ENCODE measurements at regions not wholly inside any gene's neighbourhood (a gene's known extent, or its start where the extent isn't known, plus 50 kb on each side); places are given as distances from the start of the nearest gene placed in this dataset.

GRCh38 chr10:71137701-71138100, 74.7 kb upstream of the UNC5B start:
- no peak overlapping the region for H3K4me3 ChIP-seq (ENCODE audit: low read depth, low read length)
- TF ChIP-seq, protein P1, sequence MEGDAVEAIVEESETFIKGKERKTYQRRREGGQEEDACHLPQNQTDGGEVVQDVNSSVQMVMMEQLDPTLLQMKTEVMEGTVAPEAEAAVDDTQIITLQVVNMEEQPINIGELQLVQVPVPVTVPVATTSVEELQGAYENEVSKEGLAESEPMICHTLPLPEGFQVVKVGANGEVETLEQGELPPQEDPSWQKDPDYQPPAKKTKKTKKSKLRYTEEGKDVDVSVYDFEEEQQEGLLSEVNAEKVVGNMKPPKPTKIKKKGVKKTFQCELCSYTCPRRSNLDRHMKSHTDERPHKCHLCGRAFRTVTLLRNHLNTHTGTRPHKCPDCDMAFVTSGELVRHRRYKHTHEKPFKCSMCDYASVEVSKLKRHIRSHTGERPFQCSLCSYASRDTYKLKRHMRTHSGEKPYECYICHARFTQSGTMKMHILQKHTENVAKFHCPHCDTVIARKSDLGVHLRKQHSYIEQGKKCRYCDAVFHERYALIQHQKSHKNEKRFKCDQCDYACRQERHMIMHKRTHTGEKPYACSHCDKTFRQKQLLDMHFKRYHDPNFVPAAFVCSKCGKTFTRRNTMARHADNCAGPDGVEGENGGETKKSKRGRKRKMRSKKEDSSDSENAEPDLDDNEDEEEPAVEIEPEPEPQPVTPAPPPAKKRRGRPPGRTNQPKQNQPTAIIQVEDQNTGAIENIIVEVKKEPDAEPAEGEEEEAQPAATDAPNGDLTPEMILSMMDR (conservative IDR thresholded peaks at IDR 0.05; ENCODE audit: low read depth, low read length) = no peak
- no peak for DNase-seq (ENCODE audit: low read depth)

DNA sequence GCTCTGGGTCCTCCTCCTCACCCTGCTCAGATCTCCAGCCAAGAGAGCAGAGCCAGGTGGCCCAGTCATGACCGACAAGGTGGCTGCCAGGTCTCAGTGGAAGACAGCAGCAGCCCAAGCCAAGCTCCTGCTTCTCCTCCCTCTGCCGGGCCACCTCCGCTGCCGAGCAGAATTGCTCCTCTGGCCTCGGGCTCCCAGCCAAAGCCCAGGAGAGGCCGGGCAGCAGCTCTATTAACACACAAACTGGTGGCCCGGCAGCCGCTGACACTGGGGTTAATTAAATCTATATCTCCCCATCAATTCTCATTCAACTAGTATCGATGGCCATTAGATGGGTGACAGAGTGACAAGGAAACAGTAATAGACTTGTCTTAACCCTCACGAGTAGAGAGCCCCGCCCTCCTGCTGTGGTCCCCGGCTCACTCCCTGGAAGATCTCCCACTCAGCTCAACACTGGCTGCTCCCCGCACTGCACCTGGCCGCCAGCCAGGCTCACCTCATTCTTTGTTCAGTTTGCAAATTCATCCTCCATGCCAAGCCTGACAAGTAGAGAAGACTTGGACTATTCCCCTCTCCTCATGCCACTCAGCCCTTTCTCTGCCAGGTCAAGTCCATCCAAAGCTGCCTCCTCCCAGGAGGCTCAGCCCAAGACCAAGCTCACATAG, 74.1 kb upstream of the UNC5B start:
- no peak overlapping the region for H3K4me3 ChIP-seq (ENCODE audit: low read depth, low read length)
- TF ChIP-seq, protein P1 (conservative IDR thresholded peaks at IDR 0.05; ENCODE audit: low read depth, low read length) = no peak
- no peak for DNase-seq (ENCODE audit: low read depth)

DNA sequence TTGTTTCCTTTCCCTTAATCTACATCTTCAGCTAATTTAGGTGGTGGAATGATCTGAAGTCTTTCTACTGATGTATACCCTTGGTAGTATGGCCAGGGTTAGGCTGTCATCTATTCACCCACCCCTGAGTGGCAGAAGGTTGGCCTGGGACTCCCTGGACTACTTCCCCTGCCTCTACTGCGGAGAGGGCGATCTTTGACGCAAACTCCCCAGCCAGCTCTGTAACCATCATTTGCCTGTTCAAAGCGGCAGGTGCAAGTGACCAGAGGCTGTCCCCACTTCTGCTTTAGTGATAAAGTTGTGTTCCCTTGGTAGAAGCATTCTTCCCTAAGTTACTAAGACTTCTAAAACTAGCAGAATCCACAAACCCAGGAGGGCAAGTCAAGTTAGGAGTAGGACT, 70.8 kb upstream of the UNC5B start:
- TF ChIP-seq, protein P1 (conservative IDR thresholded peaks at IDR 0.05; ENCODE audit: low read depth, low read length) = no peak
- DNase-seq (ENCODE audit: low read depth) = no peak
- no peak overlapping the region for H3K4me3 ChIP-seq (ENCODE audit: low read depth, low read length)

- TF ChIP-seq, protein P1 (conservative IDR thresholded peaks at IDR 0.05; ENCODE audit: low read depth, low read length) = no peak
- no peak for DNase-seq (ENCODE audit: low read depth)
Measured at GRCh38 chr10:71143170-71143569, 69.2 kb upstream of the UNC5B start.

DNA sequence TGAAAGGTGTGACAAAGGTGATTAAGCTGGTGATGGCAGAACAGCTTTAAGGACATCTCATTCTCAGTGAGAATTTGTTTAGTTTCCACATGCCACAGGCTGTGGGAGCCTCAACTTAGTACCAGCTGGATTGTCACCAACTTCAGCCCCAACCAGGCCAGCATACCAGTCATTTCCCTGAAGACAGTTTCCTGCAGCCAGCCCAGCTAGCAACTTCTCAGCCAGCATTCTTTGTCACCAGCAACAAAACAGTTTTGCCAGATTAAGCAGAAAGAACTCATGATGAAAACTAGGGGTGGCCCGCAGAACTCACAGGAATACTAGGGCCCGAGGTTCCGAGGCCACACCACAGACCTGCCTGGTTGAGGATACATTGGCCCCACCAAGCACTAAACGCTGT, 68.8 kb upstream of the UNC5B start:
- TF ChIP-seq, protein P1 (conservative IDR thresholded peaks at IDR 0.05; ENCODE audit: low read depth, low read length) = no peak

More at GRCh38 chr10:71143170-71143569, 69.2 kb upstream of the UNC5B start:
- H3K4me3 ChIP-seq (ENCODE audit: low read depth, low read length) = no peak overlapping the region

DNA sequence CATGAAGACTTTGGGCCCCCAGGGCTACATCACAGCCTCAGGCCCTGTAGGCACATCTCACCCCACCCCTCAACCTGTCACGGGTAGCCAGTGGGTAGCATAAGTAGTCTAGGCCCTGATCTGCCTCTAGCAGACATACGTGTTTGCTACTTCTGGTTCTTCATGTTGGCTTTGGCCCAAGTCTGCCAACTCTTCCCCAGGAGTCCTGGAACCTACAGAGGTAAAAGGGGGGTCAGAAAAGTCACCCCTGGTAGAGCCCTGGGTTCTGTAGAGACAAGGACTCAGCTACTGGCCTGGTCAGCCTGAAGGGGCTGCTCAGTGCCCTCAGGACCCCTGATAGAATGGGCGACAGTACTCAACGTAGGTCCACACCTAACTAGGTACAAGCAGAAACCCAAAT, 67.5 kb upstream of the UNC5B start:
- no peak overlapping the region for H3K4me3 ChIP-seq (ENCODE audit: low read depth, low read length)
- DNase-seq (ENCODE audit: low read depth) = no peak
- TF ChIP-seq, protein P1 (conservative IDR thresholded peaks at IDR 0.05; ENCODE audit: low read depth, low read length) = no peak

More for the DNA sequence above, 68.8 kb upstream of the UNC5B start:
- H3K4me3 ChIP-seq (ENCODE audit: low read depth, low read length) = no peak overlapping the region
- no peak for DNase-seq (ENCODE audit: low read depth)

DNA sequence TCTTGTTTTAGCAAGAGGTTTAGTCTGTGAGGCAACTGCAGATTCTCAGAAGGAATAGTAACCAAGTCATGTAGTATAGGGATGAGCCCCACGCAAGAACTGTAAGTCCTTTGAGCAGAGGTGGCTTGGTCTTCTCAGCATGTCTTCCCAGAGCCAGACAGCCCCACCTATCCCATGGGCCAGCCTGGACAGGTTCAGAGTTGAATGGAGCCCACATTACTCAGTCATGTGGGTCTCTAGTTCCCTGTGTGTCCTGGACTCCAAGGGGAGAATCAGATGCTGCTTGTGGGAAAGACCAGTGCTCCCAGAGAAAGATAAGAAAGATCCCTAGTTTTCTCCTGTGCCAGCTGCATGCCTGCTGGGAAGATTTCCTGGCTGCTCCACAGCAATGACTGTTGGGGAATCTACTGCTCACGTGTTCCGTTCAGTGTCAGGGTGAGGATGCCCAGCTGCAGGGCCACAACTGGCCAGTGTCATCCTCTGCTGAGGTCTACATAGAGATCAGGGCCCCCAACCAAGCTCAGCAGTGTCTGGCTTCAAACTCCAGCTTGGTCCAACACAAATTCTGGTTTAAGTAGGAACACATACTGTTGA, 66.9 kb upstream of the UNC5B start:
- H3K4me3 ChIP-seq (ENCODE audit: low read depth, low read length) = no peak overlapping the region
- no peak for DNase-seq (ENCODE audit: low read depth)
- TF ChIP-seq, protein P1 (conservative IDR thresholded peaks at IDR 0.05; ENCODE audit: low read depth, low read length) = no peak
